ENCODE measurements at regions not wholly inside any gene's neighbourhood (a gene's known extent, or its start where the extent isn't known, plus 50 kb on each side); places are given as distances from the start of the nearest gene placed in this dataset.

DNA sequence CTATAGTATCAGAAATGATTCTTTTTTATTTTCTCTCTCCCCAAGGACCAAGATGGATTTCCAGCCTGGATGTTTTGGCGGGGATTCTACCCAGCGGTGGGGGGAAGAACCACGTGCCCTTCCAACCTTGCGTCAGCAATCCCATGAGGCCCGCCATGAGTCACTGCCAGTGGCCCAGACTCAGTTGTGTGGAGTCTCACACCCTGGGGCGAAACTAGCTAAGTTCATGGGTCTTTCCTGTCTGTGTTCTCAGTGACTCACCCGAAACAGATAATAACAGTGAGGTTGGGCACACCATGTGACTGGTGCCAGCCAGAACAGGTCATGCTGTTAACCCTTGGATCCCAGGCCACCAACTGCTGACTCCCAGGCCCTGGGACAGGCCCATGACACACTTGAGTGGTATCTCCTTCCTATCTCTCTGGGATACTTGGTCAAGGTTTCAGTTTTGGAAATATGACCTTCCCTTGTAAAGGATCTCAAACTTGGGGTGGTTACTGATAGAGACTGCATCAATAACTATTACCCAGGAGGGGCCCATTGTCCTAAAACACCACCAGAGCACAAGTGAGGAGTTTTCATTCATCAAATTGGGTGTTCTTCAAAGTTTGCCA, 98.0 kb upstream of the DUSP10 start:
- TF ChIP-seq, protein P1, sequence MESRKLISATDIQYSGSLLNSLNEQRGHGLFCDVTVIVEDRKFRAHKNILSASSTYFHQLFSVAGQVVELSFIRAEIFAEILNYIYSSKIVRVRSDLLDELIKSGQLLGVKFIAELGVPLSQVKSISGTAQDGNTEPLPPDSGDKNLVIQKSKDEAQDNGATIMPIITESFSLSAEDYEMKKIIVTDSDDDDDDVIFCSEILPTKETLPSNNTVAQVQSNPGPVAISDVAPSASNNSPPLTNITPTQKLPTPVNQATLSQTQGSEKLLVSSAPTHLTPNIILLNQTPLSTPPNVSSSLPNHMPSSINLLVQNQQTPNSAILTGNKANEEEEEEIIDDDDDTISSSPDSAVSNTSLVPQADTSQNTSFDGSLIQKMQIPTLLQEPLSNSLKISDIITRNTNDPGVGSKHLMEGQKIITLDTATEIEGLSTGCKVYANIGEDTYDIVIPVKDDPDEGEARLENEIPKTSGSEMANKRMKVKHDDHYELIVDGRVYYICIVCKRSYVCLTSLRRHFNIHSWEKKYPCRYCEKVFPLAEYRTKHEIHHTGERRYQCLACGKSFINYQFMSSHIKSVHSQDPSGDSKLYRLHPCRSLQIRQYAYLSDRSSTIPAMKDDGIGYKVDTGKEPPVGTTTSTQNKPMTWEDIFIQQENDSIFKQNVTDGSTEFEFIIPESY (IDR thresholded peaks at IDR 0.05; ENCODE audit: extremely low read depth, insufficient replicate concordance, low read length) = no peak
- TF ChIP-seq, protein P2, sequence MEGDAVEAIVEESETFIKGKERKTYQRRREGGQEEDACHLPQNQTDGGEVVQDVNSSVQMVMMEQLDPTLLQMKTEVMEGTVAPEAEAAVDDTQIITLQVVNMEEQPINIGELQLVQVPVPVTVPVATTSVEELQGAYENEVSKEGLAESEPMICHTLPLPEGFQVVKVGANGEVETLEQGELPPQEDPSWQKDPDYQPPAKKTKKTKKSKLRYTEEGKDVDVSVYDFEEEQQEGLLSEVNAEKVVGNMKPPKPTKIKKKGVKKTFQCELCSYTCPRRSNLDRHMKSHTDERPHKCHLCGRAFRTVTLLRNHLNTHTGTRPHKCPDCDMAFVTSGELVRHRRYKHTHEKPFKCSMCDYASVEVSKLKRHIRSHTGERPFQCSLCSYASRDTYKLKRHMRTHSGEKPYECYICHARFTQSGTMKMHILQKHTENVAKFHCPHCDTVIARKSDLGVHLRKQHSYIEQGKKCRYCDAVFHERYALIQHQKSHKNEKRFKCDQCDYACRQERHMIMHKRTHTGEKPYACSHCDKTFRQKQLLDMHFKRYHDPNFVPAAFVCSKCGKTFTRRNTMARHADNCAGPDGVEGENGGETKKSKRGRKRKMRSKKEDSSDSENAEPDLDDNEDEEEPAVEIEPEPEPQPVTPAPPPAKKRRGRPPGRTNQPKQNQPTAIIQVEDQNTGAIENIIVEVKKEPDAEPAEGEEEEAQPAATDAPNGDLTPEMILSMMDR (IDR thresholded peaks at IDR 0.05 in 2 of 3, conservative IDR thresholded peaks at IDR 0.05 in 1 of 3; ENCODE audit: borderline replicate concordance in 1 of 3, insufficient read depth in 1 of 3, low read depth in 2 of 3, low read length in 2 of 3) = no peak
- TF ChIP-seq EZH2 (IDR thresholded peaks at IDR 0.05) (no peak), JUND (IDR thresholded peaks at IDR 0.05) (peak; percentile 84), YY1 (IDR thresholded peaks at IDR 0.05; ENCODE audit: extremely low read depth, insufficient replicate concordance, low read depth, low read length) (peak; percentile 1), POLR2A (IDR thresholded peaks at IDR 0.05; ENCODE audit: borderline replicate concordance, extremely low read depth, insufficient read depth, insufficient read length) (no peak), EGR1 (IDR thresholded peaks at IDR 0.05; ENCODE audit: low read depth) (no peak)

Data from HCT116 (cell line).